CD4-positive, alpha-beta T cell (primary cell): ENCODE measurements at regions not wholly inside any gene's neighbourhood (a gene's known extent, or its start where the extent isn't known, plus 50 kb on each side); places are given as distances from the start of the nearest gene placed in this dataset.

Source experiments
- ATAC-seq: fragments of 200-7000 bp; cut with Tn5 transposase; one replicate; pipeline ENCODE4 v1.10.0; 2022; ENCODE audit warnings: mild to moderate bottlenecking; ENCODE audit not compliant: poor library complexity
- CTCF ChIA-PET: fragments of 350-600 bp; sonication (Branson Sonifier 250); formaldehyde crosslinking; loops from one replicate; lab custom pipeline; 2021; ENCODE audit warnings: antibody characterized with exemption, inconsistent platforms; lab: Charles Lee
- POLR2A ChIA-PET: fragments of 350-600 bp; sonication (Branson Sonifier 250); formaldehyde crosslinking; loops from one replicate; lab custom pipeline; 2021; ENCODE audit warnings: antibody characterized with exemption, inconsistent platforms; lab: Charles Lee
- DNase-seq, 14 experiments: peaks; one replicate each; pipeline ENCODE4 v3.0.0-alpha.2; 2013 to 2020; ENCODE audit warnings: mixed read lengths in 2 of 14
- H3K27ac ChIP-seq, 2 donors: one replicate each; pipeline versions ENCODE4 v1.5.1 to v1.7.0; 2013; ENCODE audit warnings: low read length in 2 of 2, low read depth in 1 of 2, mild to moderate bottlenecking in 1 of 2
- H3K27me3 ChIP-seq, 2 experiments: 1 replicate in 1 of 2; 2 replicates in 1 of 2; pipeline versions ENCODE4 v1.6.1 to v1.7.0; 2013; ENCODE audit warnings: low read length in 2 of 2, control low read depth in 1 of 2, mild to moderate bottlenecking in 1 of 2, moderate library complexity in 1 of 2; ENCODE audit not compliant: insufficient read depth in 2 of 2, control insufficient read depth in 1 of 2
- H3K36me3 ChIP-seq: one replicate; pipeline ENCODE4 v1.6.1; 2013; ENCODE audit warnings: low read length, control low read depth; ENCODE audit not compliant: insufficient read depth
- H3K4me1 ChIP-seq: one replicate; pipeline ENCODE4 v1.6.1; 2013; ENCODE audit warnings: low read length, control low read depth; ENCODE audit not compliant: insufficient read depth
- H3K4me3 ChIP-seq: one replicate; pipeline ENCODE4 v1.5.1; 2013; ENCODE audit warnings: mild to moderate bottlenecking, low read length, moderate library complexity
- H3K9me3 ChIP-seq, 2 experiments: 1 replicate in 1 of 2; 2 replicates in 1 of 2; pipeline versions ENCODE4 v1.6.1 to v1.7.0; 2013; ENCODE audit warnings: low read length in 2 of 2, mild to moderate bottlenecking in 2 of 2, control low read depth in 1 of 2, moderate library complexity in 1 of 2; ENCODE audit not compliant: control insufficient read depth in 1 of 2, insufficient read depth in 1 of 2
- H3K27ac Mint-ChIP-seq: one replicate; pipeline ENCODE4 v1.8.0; 2020; ENCODE audit warnings: mixed read lengths
- H3K27me3 Mint-ChIP-seq: one replicate; pipeline ENCODE4 v1.8.0; 2021; ENCODE audit warnings: mixed read lengths
- H3K36me3 Mint-ChIP-seq: one replicate; pipeline ENCODE4 v1.8.0; 2021; ENCODE audit warnings: low read depth, mixed read lengths
- H3K4me1 Mint-ChIP-seq: one replicate; pipeline ENCODE4 v1.8.0; 2021; ENCODE audit warnings: low read depth, mixed read lengths
- H3K4me3 Mint-ChIP-seq: one replicate; pipeline ENCODE4 v1.8.0; 2020; ENCODE audit warnings: mild to moderate bottlenecking, mixed read lengths
- H3K9me3 Mint-ChIP-seq: one replicate; pipeline ENCODE4 v1.8.0; 2020; ENCODE audit warnings: mixed read lengths
- CTCF ChIP-seq: fragments of 200-600 bp; IDR thresholded peaks from one replicate; pipeline ENCODE4 v1.8.0; 2022; ENCODE audit warnings: antibody characterized with exemption, mild to moderate bottlenecking
- intact Hi-C, 2 experiments: fragments of 100-400 bp; cut with DNase I in 1 of 2; cut with micrococcal nuclease in 1 of 2; formaldehyde crosslinking; loops; one replicate each; pipeline versions ENCODE4 v1.15.1 to v1.9.0; 2023 to 2025; cut with DNase I, micrococcal nuclease

- Mint-ChIP-seq H3K36me3 (no peaks in the 10 kb centered on the region), H3K9me3 (peaks cover 8% of the 10 kb centered on the region), H3K4me3 (no peak overlapping the region), H3K27ac (no peak overlapping the region), H3K27me3 (no peaks in the 10 kb centered on the region), H3K4me1 (no peaks in the 10 kb centered on the region)
- no peak for DNase-seq
- no peaks in the 10 kb centered on the region for H3K4me1 ChIP-seq
- POLR2A ChIA-PET: no interaction called here
- no peaks in the 10 kb centered on the region for H3K36me3 ChIP-seq
- no peak for ATAC-seq
- CTCF ChIA-PET: no interaction called here
- no peaks in the 10 kb centered on the region for H3K27me3 ChIP-seq
- intact Hi-C loops: no loop called here
- TF ChIP-seq CTCF: no peak
- H3K9me3 ChIP-seq: no peaks in the 10 kb centered on the region
- no peak overlapping the region for H3K4me3 ChIP-seq
- H3K27ac ChIP-seq: no peak overlapping the region
Measured at GRCh38 chr13:67619351-67619994, 389.3 kb upstream of the PCDH9 start.

- DNase-seq: no peak
- no peaks in the 10 kb centered on the region for H3K27me3 Mint-ChIP-seq
- H3K9me3 ChIP-seq: peaks cover 0 to 3% of the 10 kb centered on the region in 2 experiments
- no peak for TF ChIP-seq CTCF
- intact Hi-C loops: no loop called here
- no peak for ATAC-seq
- no peaks in the 10 kb centered on the region for H3K36me3 Mint-ChIP-seq
- peaks cover 3% of the 10 kb centered on the region for H3K9me3 Mint-ChIP-seq
- no peak overlapping the region for H3K4me3 Mint-ChIP-seq
- no peak overlapping the region for H3K27ac ChIP-seq
- H3K36me3 ChIP-seq: no peaks in the 10 kb centered on the region
- no peaks in the 10 kb centered on the region for H3K27me3 ChIP-seq
- ChIA-PET POLR2A (no interaction called here), CTCF (no interaction called here)
- no peaks in the 10 kb centered on the region for H3K4me1 ChIP-seq
- no peak overlapping the region for H3K27ac Mint-ChIP-seq
- H3K4me3 ChIP-seq: no peak overlapping the region
- H3K4me1 Mint-ChIP-seq: no peaks in the 10 kb centered on the region
Measured at GRCh38 chr13:67614579-67614978, 384.4 kb upstream of the PCDH9 start.

GRCh38 chr13:67614013-67614412 is 383.9 kb upstream of the PCDH9 start:
- H3K27me3 Mint-ChIP-seq: no peaks in the 10 kb centered on the region
- CTCF ChIA-PET: no interaction called here
- peaks cover 0 to 3% of the 10 kb centered on the region in 2 experiments for H3K9me3 ChIP-seq
- no peak overlapping the region for H3K4me3 Mint-ChIP-seq
- H3K27ac Mint-ChIP-seq: no peak overlapping the region
- ATAC-seq (no peak), DNase-seq (no peak)
- no peaks in the 10 kb centered on the region for H3K4me1 Mint-ChIP-seq
- no peak for TF ChIP-seq CTCF
- no peaks in the 10 kb centered on the region for H3K36me3 ChIP-seq
- peaks cover 5% of the 10 kb centered on the region for H3K9me3 Mint-ChIP-seq
- no peaks in the 10 kb centered on the region for H3K4me1 ChIP-seq
- no peaks in the 10 kb centered on the region for H3K36me3 Mint-ChIP-seq
- intact Hi-C loops: no loop called here
- H3K4me3 ChIP-seq: no peak overlapping the region
- H3K27me3 ChIP-seq: no peaks in the 10 kb centered on the region
- H3K27ac ChIP-seq: no peak overlapping the region
- POLR2A ChIA-PET: no interaction called here
